IPS-20b (cell line): ENCODE measurements at regions not wholly inside any gene's neighbourhood (a gene's known extent, or its start where the extent isn't known, plus 50 kb on each side); places are given as distances from the start of the nearest gene placed in this dataset.

ENCODE experiments used
- H3K27ac ChIP-seq: one replicate; pipeline ENCODE4 v1.5.1; 2013; ENCODE audit warnings: low read length
- H3K27me3 ChIP-seq: 2 replicates; pipeline ENCODE4 v1.6.1; 2013; ENCODE audit warnings: mild to moderate bottlenecking, low read length, inconsistent platforms; ENCODE audit not compliant: insufficient read depth
- H3K36me3 ChIP-seq: 2 replicates; pipeline ENCODE4 v1.6.1; 2013; ENCODE audit warnings: low read depth, mild to moderate bottlenecking, inconsistent platforms, low read length, moderate library complexity; ENCODE audit not compliant: insufficient read depth
- H3K4me1 ChIP-seq: 2 replicates; pipeline ENCODE4 v1.6.1; 2013; ENCODE audit warnings: mild to moderate bottlenecking, control low read depth, inconsistent platforms, low read length, moderate library complexity; ENCODE audit not compliant: insufficient read depth
- H3K4me3 ChIP-seq: 2 replicates; pipeline ENCODE4 v1.5.1; 2013; ENCODE audit warnings: mild to moderate bottlenecking, low read length, inconsistent platforms
- H3K9ac ChIP-seq: 2 replicates; pipeline ENCODE4 v1.6.1; 2013; ENCODE audit warnings: low read depth, mild to moderate bottlenecking, inconsistent platforms, low read length, moderate library complexity
- H3K9me3 ChIP-seq: 2 replicates; pipeline ENCODE4 v1.6.1; 2013; ENCODE audit warnings: mild to moderate bottlenecking, low read depth, low read length, inconsistent platforms; ENCODE audit not compliant: insufficient read depth

DNA sequence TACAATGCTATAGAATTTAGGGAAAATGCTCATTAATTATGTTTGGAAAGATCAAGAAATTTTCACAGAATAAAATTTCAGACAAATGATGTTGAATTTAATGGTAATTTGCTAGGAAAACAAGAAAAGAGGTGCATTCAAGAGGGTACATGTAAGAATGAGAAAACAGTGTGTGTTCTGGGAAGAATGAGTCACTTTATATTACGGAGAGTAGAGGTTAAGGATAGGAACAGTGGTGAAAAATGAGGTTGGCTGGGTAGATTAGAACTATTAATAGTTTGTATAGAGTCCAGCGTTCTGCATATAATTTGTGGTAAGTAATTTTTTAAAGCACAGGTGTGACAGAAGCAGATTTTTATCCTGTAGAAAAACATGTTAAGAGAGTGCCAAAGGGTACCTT, 336.7 kb upstream of the MBL2 start:
- Histone ChIP-seq H3K27ac (no peak overlapping the region), H3K9ac (no peak overlapping the region), H3K4me1 (peaks cover 6% of the 10 kb centered on the region), H3K27me3 (no peaks in the 10 kb centered on the region), H3K36me3 (no peaks in the 10 kb centered on the region), H3K4me3 (no peak overlapping the region), H3K9me3 (peaks cover 9% of the 10 kb centered on the region; the same call in 1 of the 2 replicates)

DNA sequence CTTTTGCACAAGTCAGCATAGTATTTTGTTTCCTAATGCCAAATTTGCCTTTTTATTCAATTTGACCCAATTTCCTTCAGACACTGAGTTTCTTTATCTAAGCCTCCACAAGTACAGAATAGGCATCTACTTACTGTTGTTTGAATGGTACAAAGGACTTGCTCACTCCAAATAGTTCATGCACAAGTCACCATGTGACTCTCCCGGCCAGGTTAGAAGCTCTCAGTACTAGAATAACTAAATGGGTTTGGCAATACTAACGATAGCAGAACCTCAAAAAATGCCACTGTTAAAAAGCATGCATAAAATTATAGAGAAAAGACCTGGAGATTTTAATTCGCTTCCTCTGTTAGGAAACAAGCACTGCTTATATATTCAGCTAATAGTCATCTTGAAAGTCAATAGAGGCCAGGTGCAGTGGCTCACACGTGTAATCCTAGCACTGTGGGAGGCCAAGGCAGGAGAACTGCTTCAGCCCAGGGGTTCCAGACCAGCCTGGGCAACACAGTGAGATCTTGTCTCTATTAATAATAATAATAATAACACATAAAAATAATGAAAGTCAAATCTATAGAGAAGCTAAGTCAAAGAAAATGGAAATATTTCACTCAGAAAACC, 335.8 kb upstream of the MBL2 start:
- Histone ChIP-seq H3K4me3 (no peak overlapping the region), H3K9me3 (peaks cover 17% of the 10 kb centered on the region), H3K36me3 (no peaks in the 10 kb centered on the region), H3K27ac (no peak overlapping the region), H3K27me3 (no peaks in the 10 kb centered on the region), H3K9ac (no peak overlapping the region), H3K4me1 (peaks cover 6% of the 10 kb centered on the region)

DNA sequence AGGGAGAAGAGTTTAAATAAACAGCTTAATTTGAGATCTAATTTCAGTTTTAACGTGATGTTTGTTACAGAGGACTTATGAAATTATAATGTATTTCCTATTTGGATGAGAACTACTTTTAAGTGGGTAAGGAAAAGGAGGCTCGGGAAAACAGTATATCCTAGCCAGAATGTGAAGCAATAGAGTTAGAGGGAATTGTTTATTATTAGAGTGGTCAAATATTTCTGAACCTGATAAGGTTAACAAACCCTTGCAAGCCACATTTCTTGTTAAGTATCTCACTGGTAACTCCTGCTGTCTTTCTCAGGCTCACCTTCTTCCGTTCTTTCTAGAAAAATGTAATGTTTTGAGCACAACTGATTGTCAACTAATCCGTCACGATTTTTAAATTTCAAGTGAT, 335.1 kb upstream of the MBL2 start:
- Histone ChIP-seq H3K4me1 (peaks cover 6% of the 10 kb centered on the region), H3K9ac (no peak overlapping the region), H3K27me3 (no peaks in the 10 kb centered on the region), H3K36me3 (no peaks in the 10 kb centered on the region), H3K27ac (no peak overlapping the region), H3K9me3 (peaks cover 17% of the 10 kb centered on the region), H3K4me3 (no peak overlapping the region)

DNA sequence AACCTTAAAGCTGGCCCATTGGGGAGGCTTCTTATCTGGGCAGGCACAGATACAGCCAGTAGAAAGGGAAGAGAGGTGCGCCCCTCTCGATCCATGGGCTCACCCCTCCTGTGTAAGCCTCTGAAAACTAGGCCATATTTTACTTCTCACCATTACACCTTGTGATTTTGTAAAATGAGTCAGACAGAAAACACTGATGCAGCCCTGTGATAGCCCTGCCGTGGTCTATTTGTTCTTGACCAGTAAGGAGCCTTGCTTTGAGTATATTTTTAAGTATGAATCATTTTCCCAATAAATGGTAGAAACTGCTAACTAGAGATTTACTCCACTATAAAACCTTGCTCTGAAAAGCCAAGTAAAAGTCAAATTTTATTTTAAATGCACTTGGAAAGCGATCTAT, 329.8 kb upstream of the MBL2 start:
- no peaks in the 10 kb centered on the region for H3K4me1 ChIP-seq
- no peak overlapping the region for H3K9ac ChIP-seq
- H3K36me3 ChIP-seq = no peaks in the 10 kb centered on the region
- H3K27ac ChIP-seq = no peak overlapping the region
- no peak overlapping the region for H3K4me3 ChIP-seq
- peaks cover 11% of the 10 kb centered on the region for H3K9me3 ChIP-seq
- no peaks in the 10 kb centered on the region for H3K27me3 ChIP-seq

DNA sequence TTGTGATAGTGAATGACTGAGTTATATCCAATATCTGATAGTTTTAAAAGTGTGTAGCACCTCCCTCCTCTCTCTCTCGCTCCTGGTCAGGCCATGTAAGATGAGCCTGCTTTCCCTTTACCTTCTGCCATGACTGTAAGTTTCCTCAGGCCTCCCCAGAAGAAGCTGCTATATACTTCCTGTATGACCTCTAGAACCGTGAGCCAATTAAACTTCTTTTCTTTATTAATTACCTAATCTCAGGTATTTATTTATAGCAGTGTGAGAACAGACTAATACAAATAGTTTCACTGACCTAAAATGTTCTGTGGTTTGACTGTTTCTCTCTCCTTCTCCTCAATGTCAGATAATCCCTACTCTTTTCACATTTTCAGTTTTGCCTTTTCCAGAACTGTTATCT, 321.3 kb upstream of the MBL2 start:
- no peak overlapping the region for H3K9ac ChIP-seq
- no peaks in the 10 kb centered on the region for H3K36me3 ChIP-seq
- no peak overlapping the region for H3K4me3 ChIP-seq
- no peaks in the 10 kb centered on the region for H3K4me1 ChIP-seq
- H3K9me3 ChIP-seq = no peaks in the 10 kb centered on the region
- H3K27ac ChIP-seq = no peak overlapping the region
- H3K27me3 ChIP-seq = no peaks in the 10 kb centered on the region

DNA sequence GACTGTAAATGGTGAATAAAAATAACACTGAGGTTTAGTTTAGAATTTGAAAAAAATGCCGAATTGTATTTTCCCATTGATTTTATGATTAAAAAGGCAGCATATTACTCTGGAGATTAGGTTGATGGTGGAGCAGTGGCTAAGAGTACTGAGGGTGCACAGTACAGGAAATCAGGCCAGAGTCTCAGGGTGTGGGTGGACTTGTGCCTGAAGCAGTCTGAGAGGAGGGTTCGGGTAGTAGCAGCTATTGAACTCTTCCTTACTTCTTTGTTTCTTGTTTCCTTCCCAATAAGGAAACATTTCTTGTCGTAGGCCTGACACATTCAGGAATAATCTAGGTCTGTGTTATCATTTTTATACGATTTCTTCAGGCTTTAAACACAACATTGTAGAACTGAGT, 319.0 kb upstream of the MBL2 start:
- no peaks in the 10 kb centered on the region for H3K27me3 ChIP-seq
- no peaks in the 10 kb centered on the region for H3K36me3 ChIP-seq

DNA sequence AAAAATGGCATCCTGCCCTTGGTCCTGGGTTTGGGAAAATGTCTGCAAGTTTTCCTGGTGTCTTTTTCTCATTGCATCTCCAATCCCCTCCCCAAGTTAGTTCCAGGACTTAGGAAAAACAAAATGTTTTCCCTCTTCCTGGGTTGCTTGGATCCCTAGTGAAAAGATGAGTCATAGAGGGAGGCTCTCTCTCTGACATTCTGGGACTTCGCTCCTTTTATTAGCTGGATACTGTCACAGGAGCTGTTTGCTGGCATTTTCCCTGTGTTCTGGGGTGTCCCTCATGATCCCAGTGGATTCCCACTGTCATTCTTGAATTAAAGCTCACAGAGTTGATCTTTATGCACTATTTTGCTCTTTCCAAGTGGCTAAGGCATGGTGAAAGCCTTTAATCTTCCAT, 316.4 kb upstream of the MBL2 start:
- H3K27ac ChIP-seq = no peak overlapping the region
- H3K36me3 ChIP-seq = no peaks in the 10 kb centered on the region
- H3K9me3 ChIP-seq = no peaks in the 10 kb centered on the region
- H3K4me3 ChIP-seq = no peak overlapping the region
- H3K9ac ChIP-seq = no peak overlapping the region
- no peaks in the 10 kb centered on the region for H3K27me3 ChIP-seq
- no peaks in the 10 kb centered on the region for H3K4me1 ChIP-seq

More for the DNA sequence above, 319.0 kb upstream of the MBL2 start:
- no peaks in the 10 kb centered on the region for H3K4me1 ChIP-seq
- no peak overlapping the region for H3K27ac ChIP-seq
- no peaks in the 10 kb centered on the region for H3K9me3 ChIP-seq
- no peak overlapping the region for H3K4me3 ChIP-seq
- H3K9ac ChIP-seq = no peak overlapping the region

DNA sequence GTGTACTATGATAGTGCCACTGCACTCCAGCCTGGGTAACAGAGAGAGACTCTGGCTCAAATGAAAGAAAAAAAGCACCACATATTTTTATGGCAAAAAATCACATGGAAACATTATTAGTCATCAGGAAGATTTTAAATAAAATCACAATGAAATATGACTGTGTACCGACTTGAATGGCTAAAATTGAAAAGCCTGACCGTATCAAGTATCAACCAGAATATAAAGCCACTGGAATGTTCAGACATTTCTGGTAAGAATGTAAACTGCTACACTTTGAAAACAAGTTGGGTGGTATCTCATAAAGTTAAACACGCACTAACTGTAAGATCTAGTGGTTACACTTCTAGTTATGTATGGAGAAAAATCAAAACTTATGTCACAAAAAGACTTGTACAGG, 306.7 kb upstream of the MBL2 start:
- no peak overlapping the region for H3K27ac ChIP-seq

DNA sequence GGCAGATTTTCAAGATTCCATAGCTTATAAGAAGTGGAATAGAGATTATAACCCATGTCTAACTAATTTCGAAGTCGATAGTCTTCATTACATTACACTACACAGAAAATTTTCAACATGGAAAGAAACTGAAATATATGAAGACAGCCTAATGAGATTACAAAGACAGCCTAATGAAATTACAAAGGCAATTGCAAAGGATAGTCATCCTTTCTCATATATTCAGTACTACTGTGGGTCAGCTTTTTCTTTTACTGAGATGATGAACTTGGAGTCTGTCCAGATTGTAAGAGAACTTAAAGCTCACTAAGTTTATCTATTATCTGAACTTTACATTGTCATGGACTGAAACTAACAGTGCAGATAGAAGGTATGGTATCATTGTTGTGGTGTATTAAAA, 304.4 kb upstream of the MBL2 start:
- Histone ChIP-seq H3K9me3 (no peaks in the 10 kb centered on the region), H3K36me3 (no peaks in the 10 kb centered on the region), H3K27me3 (no peaks in the 10 kb centered on the region), H3K4me1 (no peaks in the 10 kb centered on the region), H3K27ac (no peak overlapping the region), H3K4me3 (no peak overlapping the region), H3K9ac (no peak overlapping the region)

More for the DNA sequence above, 306.7 kb upstream of the MBL2 start:
- H3K9ac ChIP-seq = no peak overlapping the region
- H3K4me1 ChIP-seq = no peaks in the 10 kb centered on the region
- no peaks in the 10 kb centered on the region for H3K9me3 ChIP-seq
- H3K4me3 ChIP-seq = no peak overlapping the region
- H3K27me3 ChIP-seq = no peaks in the 10 kb centered on the region
- no peaks in the 10 kb centered on the region for H3K36me3 ChIP-seq

DNA sequence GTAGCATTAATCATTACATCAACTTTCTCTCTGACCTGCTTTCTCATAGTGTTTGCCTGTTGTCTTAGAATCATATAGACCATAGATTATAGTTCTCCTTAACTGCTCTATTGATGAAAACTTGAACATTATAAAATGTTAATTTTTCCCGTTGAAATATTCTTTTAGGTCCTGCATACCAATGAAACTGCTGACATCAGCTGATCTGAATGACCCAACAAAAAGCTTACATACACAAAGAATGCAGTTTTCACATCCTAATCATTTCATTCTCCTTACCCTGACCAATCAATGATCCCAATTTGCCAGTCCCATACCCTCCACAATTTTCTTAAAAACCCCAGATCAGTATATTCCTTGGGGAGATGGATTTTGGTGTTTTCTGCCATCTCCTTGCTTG, 302.9 kb upstream of the MBL2 start:
- Histone ChIP-seq H3K4me3 (no peak overlapping the region), H3K9me3 (no peaks in the 10 kb centered on the region), H3K27ac (no peak overlapping the region), H3K36me3 (no peaks in the 10 kb centered on the region), H3K9ac (no peak overlapping the region), H3K27me3 (no peaks in the 10 kb centered on the region), H3K4me1 (no peaks in the 10 kb centered on the region)

DNA sequence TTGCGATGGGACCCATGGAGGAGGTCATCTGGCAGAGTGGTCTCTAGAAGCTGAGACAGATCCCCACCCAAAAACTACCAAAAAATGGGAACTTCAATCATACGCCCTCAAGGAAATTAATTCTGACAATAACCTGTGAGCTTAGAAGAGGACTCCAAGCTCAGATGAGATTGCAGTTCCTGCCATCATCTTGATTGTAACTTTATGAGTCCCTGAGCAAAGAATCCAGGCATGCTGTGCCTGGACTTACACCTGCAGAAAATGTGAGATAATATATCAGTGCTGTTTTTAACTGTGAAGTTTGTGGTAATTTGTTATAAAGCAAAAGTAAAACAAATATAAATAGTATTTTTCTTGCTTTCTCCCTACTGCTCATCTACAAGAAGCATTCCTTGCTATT, 299.6 kb upstream of the MBL2 start:
- Histone ChIP-seq H3K27ac (no peak overlapping the region), H3K9me3 (no peaks in the 10 kb centered on the region), H3K9ac (no peak overlapping the region), H3K4me3 (no peak overlapping the region), H3K27me3 (no peaks in the 10 kb centered on the region), H3K36me3 (no peaks in the 10 kb centered on the region), H3K4me1 (no peaks in the 10 kb centered on the region)

DNA sequence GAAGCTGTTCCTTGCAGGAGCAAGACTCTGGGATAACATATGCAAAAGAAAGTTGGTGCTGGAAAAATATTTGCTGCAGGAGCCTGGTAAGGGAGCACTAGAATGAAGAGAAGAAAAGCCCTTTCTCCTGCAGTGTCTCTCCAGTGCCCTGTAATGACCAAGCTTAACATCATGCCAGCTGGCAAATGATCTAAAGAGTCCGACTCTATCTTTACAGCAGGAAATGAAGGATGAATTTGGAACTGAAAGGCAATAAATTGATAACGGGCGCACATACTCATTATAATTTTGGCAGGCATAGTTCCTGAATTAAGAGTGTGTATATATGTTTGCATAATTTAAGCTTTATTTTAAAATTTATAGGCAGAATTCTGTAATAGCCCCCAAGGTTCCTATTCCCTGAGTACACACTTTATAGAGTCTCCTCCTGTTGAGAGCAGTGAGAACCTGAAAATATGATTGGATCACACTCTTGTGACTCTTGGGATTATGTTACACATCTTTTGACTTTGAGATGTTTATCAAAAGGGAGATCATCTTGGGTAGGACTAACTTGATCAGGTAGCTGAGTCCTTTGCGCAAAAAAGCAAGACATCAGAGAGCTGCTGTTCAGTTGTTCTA, 299.0 kb upstream of the MBL2 start:
- H3K4me3 ChIP-seq = no peak overlapping the region
- no peak overlapping the region for H3K9ac ChIP-seq
- no peak overlapping the region for H3K27ac ChIP-seq
- no peaks in the 10 kb centered on the region for H3K27me3 ChIP-seq
- no peaks in the 10 kb centered on the region for H3K9me3 ChIP-seq
- H3K36me3 ChIP-seq = no peaks in the 10 kb centered on the region
- H3K4me1 ChIP-seq = no peaks in the 10 kb centered on the region
